ENCODE measurements at regions not wholly inside any gene's neighbourhood (a gene's known extent, or its start where the extent isn't known, plus 50 kb on each side); places are given as distances from the start of the nearest gene placed in this dataset.

GRCh38 chr18:43720041-43720440 lies 442.8 kb upstream of the SYT4 start:
- no peak for DNase-seq (ENCODE audit: low spot score)

GRCh38 chr18:43735570-43735969 lies 458.3 kb upstream of the SYT4 start:
- TF ChIP-seq CTCF (IDR thresholded peaks at IDR 0.05; ENCODE audit: extremely low read depth, missing control alignments), result no peak
- DNase-seq (ENCODE audit: low spot score), result no peak

More at GRCh38 chr18:43720041-43720440, 442.8 kb upstream of the SYT4 start:
- TF ChIP-seq CTCF (IDR thresholded peaks at IDR 0.05; ENCODE audit: extremely low read depth, missing control alignments), result no peak

GRCh38 chr18:43744960-43745745 lies 467.9 kb upstream of the SYT4 start:
- TF ChIP-seq CTCF (IDR thresholded peaks at IDR 0.05; ENCODE audit: extremely low read depth, missing control alignments), result no peak
- DNase-seq (ENCODE audit: low spot score), result no peak

- DNase-seq (ENCODE audit: low spot score), result no peak
- no peak for TF ChIP-seq CTCF (IDR thresholded peaks at IDR 0.05; ENCODE audit: extremely low read depth, missing control alignments)
Observed at GRCh38 chr18:43751203-43751602, 473.9 kb upstream of the SYT4 start.

GRCh38 chr18:43751835-43752234 lies 474.5 kb upstream of the SYT4 start:
- no peak for TF ChIP-seq CTCF (IDR thresholded peaks at IDR 0.05; ENCODE audit: extremely low read depth, missing control alignments)
- no peak for DNase-seq (ENCODE audit: low spot score)

- no peak for TF ChIP-seq CTCF (IDR thresholded peaks at IDR 0.05; ENCODE audit: extremely low read depth, missing control alignments)
- no peak for DNase-seq (ENCODE audit: low spot score)
Observed at GRCh38 chr18:43757273-43757672, 480.0 kb upstream of the SYT4 start.

GRCh38 chr18:43758734-43759133 lies 481.4 kb upstream of the SYT4 start:
- no peak for DNase-seq (ENCODE audit: low spot score)
- TF ChIP-seq CTCF (IDR thresholded peaks at IDR 0.05; ENCODE audit: extremely low read depth, missing control alignments), result no peak
